ENCODE measurements at regions not wholly inside any gene's neighbourhood (a gene's known extent, or its start where the extent isn't known, plus 50 kb on each side); places are given as distances from the start of the nearest gene placed in this dataset.

GRCh38 chr12:130216031-130216430 is 53.8 kb downstream of the FZD10 start:
- no peak for DNase-seq (ENCODE audit: low read depth in 2 of 2)

DNA sequence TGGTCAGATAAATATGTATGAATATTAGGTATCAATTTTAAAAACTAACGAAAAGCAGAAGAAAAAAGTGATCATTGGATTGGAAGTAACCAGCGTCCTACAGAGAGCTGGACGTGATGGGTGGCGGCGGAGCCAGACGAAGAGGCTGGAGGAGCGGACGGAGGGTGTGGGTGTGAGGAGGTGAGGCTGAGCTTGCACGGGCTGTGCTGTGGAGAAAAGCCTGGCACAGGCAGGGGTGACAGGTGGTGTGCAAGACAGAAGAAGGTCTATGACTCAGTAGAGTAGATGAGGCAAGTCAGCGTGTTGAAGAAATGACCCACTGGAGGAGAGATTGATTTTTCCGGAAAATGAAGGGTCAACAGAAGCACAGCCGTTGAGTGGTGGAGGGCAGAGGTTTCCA is 56.4 kb downstream of the FZD10 start:
- no peak for DNase-seq (ENCODE audit: low read depth in 2 of 2)

GRCh38 chr12:130219929-130220705 is 57.9 kb downstream of the FZD10 start:
- DNase-seq (ENCODE audit: low read depth in 2 of 2): no peak

- no peak for DNase-seq (ENCODE audit: low read depth in 2 of 2)
These were observed 58.4 kb downstream of the FZD10 start for GRCh38 chr12:130220706-130221100.

GRCh38 chr12:130222519-130223218 is 60.4 kb downstream of the FZD10 start:
- DNase-seq (ENCODE audit: low read depth in 2 of 2): no peak

- DNase-seq (ENCODE audit: low read depth in 2 of 2): no peak
These were observed 61.5 kb downstream of the FZD10 start for GRCh38 chr12:130223767-130224244.

DNA sequence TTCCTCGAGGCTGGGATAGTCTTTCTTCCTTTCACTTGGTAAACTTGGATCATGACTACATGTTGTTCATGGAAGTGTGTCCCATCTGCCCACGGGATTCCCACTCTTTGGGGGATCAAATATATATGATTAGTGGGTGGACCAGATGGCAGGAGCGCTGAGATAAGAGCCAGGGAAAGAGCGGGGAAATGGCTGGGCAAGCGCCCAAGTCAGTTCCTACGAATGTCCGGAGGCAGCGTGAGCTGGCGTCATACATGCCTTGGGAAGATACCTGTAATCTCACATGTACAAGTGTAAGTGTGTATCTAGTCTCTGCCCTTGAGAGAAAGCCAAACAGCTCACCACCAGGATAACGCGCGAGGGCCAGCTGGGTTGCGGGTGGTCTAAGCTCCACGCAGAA is 62.3 kb downstream of the FZD10 start:
- DNase-seq (ENCODE audit: low read depth in 2 of 2): no peak

DNA sequence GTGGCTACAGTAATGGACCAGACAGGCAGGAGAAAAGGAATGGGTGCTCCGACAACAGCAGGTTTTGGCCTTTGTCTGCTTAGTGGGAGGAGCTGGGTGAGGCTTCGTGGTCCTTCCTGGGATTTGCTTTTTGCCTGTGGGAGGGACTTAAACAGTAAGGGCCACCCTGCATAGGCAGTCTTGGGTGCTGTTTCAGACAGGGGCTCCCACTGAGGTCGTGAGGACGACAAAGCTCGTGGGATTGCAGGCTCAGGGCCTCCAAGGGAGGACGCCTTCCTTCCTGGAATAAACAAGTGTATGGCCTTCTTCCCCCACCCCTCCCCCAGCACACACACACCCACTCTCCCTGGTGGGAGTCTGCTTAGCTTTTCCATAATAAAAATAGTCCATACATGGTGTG is 63.1 kb downstream of the FZD10 start:
- no peak for DNase-seq (ENCODE audit: low read depth in 2 of 2)

DNA sequence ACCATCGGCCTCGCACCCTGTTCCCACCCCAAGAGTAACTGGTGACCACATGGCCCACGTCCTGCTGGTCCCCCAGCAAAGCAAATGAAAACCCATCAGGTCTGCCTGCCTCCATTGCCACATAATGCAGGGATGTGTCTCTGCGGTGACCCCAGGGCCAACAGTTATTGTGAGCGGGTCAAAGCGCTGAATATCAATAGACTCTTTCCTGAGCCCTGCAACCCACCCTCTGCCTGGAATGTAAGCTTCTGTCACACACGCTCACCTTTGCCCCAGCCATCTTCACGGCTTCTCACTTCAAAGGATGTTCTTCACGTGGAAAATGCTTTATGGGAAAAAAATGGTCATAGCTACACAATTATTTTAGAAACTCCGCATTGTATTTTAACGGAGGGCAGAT is 63.9 kb downstream of the FZD10 start:
- DNase-seq (ENCODE audit: low read depth in 2 of 2): no peak

DNA sequence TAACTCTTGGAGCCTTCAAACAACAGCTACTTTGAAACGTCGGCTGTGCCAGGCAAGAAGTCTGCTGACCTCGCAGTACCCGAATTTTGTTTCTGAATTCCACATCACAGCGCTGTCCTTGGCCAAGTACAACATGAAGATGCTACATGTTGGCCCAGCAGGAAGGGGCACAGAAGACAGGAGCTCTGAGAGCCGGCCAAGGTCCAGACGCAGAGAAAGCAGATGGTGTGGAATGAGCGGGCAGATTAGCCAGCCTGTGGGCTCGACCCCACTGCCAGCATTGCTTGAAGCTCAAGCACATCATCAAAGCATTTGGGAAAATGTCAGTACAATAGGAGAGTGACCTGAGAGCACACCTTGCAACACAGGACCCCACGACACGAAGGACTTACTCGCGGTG is 64.5 kb downstream of the FZD10 start:
- DNase-seq (ENCODE audit: low read depth in 2 of 2): no peak

GRCh38 chr12:130227641-130228040 is 65.4 kb downstream of the FZD10 start:
- no peak for DNase-seq (ENCODE audit: low read depth in 2 of 2)

- no peak for DNase-seq (ENCODE audit: low read depth in 2 of 2)
These were observed 74.2 kb downstream of the FZD10 start for GRCh38 chr12:130236446-130236845.

GRCh38 chr12:130240831-130241590 is 78.7 kb downstream of the FZD10 start:
- no peak for DNase-seq (ENCODE audit: low read depth in 2 of 2)

GRCh38 chr12:130242506-130242905 is 80.2 kb downstream of the FZD10 start:
- DNase-seq (ENCODE audit: low read depth in 2 of 2): no peak

GRCh38 chr12:130245251-130245650 is 83.0 kb downstream of the FZD10 start:
- no peak for DNase-seq (ENCODE audit: low read depth in 2 of 2)

GRCh38 chr12:130246560-130246959 is 84.3 kb downstream of the FZD10 start:
- no peak for DNase-seq (ENCODE audit: low read depth in 2 of 2)

DNA sequence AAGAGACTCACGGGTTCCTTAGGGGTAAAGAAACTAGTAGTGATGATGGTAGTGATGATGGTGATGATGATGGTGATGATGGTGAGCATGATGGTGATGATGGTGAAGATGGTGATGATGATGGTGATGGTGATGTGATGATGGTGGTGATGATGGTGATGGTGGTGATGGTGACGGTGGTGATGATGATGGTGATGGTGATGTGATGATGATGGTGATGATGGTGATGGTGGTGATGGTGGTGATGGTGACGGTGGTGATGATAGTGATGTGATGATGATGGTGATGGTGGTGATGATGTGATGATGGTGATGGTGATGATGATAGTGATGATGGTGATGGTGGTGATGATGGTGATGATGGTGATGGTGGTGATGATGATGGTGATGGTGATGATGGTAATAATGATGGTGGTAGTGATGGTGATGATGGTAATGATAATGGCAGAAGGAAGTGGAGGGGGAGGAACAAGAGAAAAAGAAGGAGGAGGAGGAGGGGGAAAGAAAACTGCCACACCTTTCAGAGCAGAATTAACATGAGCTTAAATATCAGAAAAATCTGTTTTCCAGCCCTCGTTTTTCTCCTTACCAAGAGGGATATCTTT is 85.5 kb downstream of the FZD10 start:
- DNase-seq (ENCODE audit: low read depth in 2 of 2): no peak

DNA sequence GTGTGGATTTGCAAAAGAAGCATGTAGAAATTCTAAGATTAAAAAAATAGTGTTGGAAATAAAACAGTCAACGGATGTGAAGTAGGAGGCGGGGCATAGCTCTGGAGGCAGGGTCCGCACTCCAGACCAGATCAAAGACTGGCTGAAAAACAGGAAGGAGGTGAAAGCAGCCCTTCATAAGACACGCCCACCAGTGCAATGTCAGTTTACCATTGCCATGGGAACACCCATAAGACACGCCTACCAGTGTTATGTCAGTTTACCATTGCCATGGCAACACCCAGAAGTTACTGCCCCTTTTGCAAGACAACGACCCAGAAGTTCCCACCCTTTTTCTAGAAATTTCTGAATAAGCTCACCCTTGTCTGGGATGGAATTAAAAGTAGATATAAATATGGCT is 87.1 kb downstream of the FZD10 start:
- no peak for DNase-seq (ENCODE audit: low read depth in 2 of 2)

DNA sequence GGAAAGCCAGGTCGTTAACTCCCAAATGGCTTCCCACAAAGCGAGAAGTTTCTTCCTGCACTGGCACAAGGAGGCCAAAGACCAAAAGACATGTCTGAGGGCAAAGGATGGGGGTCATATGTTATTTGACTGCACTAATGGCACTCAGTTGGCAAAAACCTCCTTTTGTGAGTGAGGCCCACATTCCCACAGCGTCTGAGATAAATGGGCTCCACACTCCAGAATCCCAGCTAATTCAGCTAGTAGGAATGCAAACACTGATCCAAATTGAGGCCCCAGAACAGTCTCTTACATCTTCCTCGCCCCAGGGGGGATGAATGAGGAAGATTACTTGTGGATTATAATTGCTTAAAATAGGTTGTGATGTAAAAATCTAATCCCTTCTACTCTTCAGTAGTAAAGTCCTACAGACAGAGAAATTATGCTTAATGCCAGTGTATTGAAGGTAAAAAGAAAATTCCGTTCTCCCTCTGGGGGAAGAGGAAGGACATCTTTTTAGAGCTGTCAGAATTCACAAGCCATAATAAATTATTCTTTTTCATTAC is 86.4 kb upstream of the PIWIL1 start:
- no peak for DNase-seq (ENCODE audit: low read depth in 2 of 2)

DNA sequence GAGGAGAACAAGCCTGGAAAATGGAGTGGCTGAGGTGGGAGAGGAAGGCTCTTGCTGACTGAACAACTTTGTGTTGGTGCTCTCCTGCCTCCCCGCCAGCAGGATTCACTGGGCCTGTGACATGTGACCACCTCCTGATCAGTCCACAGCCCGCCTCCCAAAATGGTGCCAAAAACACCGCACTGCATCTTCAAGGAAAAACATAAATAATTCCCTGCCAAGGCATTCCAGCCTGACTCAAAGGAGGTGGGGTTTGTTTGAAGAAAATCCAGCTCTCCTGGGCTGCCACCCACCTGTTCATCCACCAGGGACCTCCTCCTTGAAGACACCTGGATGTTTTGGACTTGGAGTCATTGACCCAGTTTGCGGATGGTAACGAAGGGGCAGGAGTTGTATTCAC is 83.8 kb upstream of the PIWIL1 start:
- no peak for DNase-seq (ENCODE audit: low read depth in 2 of 2)

DNA sequence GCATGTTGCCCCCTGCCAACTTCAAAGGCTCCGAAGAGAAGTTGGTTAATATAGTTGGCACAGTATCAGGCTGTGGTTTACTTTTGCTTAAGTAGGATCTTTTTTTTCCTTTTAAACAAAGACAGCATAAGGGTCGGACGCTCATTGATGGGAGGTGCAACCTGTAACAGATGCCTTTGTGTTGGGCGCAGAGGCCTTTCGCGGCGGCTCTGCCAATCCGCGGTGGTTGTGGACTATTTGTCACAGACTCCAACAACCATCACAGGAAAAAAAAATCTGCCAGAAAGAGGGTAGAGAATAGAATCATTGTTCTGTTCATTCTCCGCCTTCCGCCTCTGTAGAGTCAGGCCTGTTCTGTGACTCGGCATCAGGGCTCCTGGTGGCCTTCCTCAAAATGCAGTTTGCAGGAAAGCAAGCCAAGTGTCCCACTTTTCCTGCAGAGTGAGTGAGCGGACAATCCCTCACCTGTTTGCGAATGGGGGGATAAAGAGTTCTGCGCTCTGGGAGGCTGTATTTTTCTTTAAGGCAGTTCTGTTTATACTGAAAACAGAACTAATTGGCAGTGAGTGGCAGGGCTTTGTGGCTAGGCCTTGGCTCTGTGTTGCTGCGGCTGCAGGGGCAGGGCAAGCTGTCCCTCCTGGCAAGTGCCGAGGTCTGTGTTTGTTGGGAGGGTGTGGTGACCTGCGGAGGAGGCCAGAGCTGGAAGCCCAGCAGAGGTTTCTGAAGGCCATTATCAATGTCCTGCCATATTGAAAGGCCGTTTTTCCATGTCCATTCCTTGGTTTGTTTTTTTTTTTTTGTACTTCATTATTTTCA is 83.0 kb upstream of the PIWIL1 start:
- DNase-seq (ENCODE audit: low read depth in 2 of 2): no peak

Data from stimulated activated CD4-positive, alpha-beta T cell treated with anti-CD3 and anti-CD28 coated beads, Interleukin-12 subunit alpha, Interleukin-12 subunit beta, amount 100 ng/mL, for 24 hours (primary cell).